Tibial nerve (tissue), 3 donors: ENCODE measurements at regions not wholly inside any gene's neighbourhood (a gene's known extent, or its start where the extent isn't known, plus 50 kb on each side); places are given as distances from the start of the nearest gene placed in this dataset.

Source experiments
- CTCF ChIP-seq, 5 experiments: fragments of 200-600 bp in 3 of 5; fragments of 450-650 bp in 2 of 5; sonication (generic) in 3 of 5; IDR thresholded peaks; one replicate each; pipeline ENCODE4 v1.5.1; 2016 to 2019; ENCODE audit warnings: antibody characterized with exemption in 5 of 5, mild to moderate bottlenecking in 3 of 5, moderate library complexity in 2 of 5
- POLR2A ChIP-seq, 2 donors: fragments of 450-650 bp; IDR thresholded peaks; one replicate each; pipeline ENCODE4 v1.6.1; 2017; ENCODE audit warnings: antibody characterized with exemption in 2 of 2, mild to moderate bottlenecking in 2 of 2, moderate library complexity in 2 of 2

GRCh38 chr14:71232506-71232905 is 325.2 kb downstream of the PCNX1 start:
- TF ChIP-seq CTCF (IDR thresholded peaks at IDR 0.05): no peak
- no peak for TF ChIP-seq POLR2A (IDR thresholded peaks at IDR 0.05)
